ENCODE measurements at regions not wholly inside any gene's neighbourhood (a gene's known extent, or its start where the extent isn't known, plus 50 kb on each side); places are given as distances from the start of the nearest gene placed in this dataset.
"Not testable (repeated sequence)": the region's sequence is repeated elsewhere in the genome, so short reads cannot be mapped to it uniquely, and the experiment has no call there.

GRCh38 chr7:16091701-16092310 is 329.5 kb downstream of the CRPPA start:
- DNase-seq (ENCODE audit: low read depth, low spot score), result no peak

DNA sequence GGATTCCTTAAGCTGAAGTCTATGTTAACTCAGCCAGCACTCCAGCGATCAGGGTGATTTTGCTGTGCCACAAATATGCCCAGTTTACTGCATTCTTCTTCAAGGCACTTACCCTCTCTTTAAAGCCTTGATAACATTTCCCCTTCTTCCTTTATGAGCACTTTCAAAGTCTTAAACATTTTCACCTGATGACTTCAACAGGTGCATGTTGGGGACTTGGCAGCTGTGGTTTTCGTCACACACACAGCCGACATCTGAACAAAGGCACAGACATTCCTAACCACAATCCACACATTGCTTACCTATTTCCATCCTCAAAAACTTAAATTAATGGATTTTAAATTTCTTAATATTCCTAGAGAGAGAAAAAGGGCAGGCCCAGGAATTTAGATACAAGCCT is 331.5 kb downstream of the CRPPA start:
- no peak for DNase-seq (ENCODE audit: low read depth, low spot score)

- no peak for DNase-seq (ENCODE audit: low read depth, low spot score)
These were observed 332.1 kb downstream of the CRPPA start for GRCh38 chr7:16089191-16089590.

DNA sequence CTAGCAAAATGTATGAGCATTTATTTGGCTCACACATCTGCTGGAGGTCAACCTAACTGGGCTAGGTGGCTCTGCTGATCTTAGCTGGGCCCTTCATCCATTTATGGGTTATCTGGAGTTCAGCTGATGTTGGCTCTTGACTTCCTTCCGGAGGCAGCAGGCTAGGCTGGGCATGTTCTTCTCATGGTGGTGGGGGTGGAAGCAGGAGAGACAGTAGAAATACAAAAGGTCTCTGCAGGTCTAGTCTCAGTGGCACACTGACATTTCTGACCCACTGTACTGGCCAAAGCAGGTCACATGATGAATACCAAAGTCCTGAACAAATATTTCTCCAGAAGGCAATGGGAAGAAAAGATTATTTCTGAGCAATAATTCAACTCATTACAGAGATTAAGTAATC is 334.6 kb downstream of the CRPPA start:
- DNase-seq (ENCODE audit: low read depth, low spot score), result no peak

DNA sequence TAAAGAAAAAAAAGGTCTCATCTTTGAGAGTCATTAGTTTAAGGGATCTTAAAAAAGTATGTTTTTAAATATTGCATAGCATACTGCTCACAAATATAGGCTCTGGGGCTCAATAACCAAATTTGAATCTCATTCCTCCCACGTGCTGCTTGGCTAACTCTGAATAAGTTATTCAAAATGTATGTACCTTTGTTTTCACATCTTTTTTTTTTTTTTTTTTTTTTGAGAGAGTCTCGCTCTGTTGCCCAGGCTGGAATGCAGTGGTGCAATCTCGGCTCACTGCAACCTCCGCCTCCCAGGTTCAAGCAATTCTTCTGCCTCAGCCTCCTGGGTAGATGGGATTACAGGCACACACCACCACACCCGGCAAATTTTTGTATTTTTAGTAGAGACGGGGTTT is 335.6 kb downstream of the CRPPA start:
- DNase-seq (ENCODE audit: low read depth, low spot score), result not testable (repeated sequence)

GRCh38 chr7:16084875-16085274 is 336.5 kb downstream of the CRPPA start:
- DNase-seq (ENCODE audit: low read depth, low spot score), result no peak

DNA sequence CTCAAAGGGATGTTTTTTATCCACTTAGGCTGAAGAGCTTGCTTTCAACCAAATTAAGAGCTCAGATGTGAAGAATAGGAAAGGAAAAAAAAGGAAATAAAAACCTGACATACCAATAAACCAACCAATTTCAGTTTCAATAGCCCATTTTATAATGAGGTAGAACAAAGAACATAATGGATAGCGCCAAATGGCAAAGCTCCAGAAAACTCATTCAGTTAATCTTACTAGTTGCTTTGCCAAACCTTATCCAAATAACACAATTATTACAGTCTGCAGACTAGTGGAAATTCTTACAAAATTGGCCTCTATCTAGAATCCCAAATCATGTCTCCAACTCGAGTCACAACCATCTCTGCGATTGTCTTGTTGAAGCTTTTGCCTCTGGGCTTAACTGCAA is 337.0 kb downstream of the CRPPA start:
- DNase-seq (ENCODE audit: low read depth, low spot score), result no peak

- DNase-seq (ENCODE audit: low read depth, low spot score), result no peak
These were observed 337.4 kb downstream of the CRPPA start for GRCh38 chr7:16083931-16084330.

DNA sequence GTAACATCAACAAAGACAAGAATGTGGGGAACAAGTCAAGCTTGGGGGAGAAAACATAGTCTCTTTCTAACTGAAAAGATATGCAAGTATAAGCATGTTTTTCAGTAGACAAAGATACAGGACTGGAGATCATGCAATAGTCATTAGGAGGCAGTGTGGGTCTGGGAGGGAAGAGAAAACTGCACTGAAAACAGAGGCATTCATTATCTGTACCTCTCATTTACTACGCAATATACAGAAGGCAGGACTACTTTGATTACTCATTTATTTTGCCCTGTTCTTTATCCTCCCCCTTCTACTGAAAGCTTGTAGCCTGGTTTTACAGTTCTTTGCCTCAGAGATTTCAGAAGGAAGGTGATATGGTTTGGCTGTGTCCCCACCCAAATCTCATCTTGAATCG is 341.2 kb downstream of the CRPPA start:
- DNase-seq (ENCODE audit: low read depth, low spot score), result no peak

GRCh38 chr7:16079723-16080122 is 341.6 kb downstream of the CRPPA start:
- no peak for DNase-seq (ENCODE audit: low read depth, low spot score)

DNA sequence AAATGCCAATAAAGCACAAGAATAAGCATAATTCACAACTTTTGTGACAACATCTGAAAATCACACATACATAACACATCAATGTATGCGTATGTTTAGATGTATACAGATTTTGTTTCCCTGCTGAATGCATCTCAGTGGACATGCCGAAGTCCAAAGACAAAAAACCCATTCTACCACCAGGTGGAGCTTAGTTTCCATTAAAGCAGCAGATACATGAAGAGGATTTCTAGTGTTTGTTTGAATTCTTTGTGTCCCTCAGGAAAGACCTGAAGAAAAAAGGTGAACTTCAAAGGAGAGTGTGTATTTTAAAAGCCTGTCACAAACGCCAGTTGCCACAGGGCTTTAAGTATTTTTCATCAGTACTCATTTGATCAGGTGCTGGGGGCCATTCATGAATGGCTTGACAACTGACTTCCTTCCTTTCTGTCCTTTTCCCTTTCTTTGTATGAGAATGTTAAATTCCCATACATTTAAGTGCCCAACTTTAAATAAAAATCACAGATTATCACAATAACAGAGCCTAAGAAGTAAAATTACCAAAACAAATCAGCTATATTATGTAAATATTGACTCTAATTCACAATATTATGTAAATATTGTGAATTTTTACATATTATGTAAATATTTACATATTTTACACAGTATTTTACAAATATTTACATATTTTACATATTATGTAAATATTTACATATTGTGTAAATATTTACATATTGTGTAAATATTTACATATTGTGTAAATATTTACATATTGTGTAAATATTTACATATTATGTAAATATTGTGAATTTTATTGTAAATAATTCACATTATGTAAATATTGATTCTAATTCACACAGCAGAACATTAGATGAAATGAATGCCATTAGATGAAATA is 343.0 kb downstream of the CRPPA start:
- DNase-seq (ENCODE audit: low read depth, low spot score), result no peak

GRCh38 chr7:16071246-16071857 is 350.0 kb downstream of the CRPPA start:
- DNase-seq (ENCODE audit: low read depth, low spot score), result no peak

GRCh38 chr7:16070806-16071205 is 350.5 kb downstream of the CRPPA start:
- no peak for DNase-seq (ENCODE audit: low read depth, low spot score)

DNA sequence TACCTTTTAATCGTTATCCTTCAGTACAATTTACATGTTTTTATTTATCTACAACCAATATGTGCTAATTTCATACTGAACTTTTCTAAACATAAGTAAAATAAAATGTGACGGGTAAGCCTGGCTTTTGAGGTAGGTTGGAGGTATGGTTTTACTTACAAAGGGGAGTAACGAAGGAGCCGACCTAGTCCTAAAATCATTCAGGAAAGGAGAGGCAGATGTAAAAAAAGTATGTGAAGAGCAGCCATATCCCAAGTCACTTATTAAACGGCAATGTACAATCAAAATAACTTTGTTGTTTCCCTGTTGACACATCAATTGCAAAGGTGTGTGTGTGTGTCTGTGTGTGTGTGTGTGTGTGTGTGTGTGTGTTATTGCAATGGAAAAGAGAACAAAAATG is 351.3 kb downstream of the CRPPA start:
- no peak for DNase-seq (ENCODE audit: low read depth, low spot score)

GRCh38 chr7:16068183-16068582 is 353.2 kb downstream of the CRPPA start:
- no peak for DNase-seq (ENCODE audit: low read depth, low spot score)

- no peak for DNase-seq (ENCODE audit: low read depth, low spot score)
These were observed 353.6 kb downstream of the CRPPA start for GRCh38 chr7:16067711-16068110.

DNA sequence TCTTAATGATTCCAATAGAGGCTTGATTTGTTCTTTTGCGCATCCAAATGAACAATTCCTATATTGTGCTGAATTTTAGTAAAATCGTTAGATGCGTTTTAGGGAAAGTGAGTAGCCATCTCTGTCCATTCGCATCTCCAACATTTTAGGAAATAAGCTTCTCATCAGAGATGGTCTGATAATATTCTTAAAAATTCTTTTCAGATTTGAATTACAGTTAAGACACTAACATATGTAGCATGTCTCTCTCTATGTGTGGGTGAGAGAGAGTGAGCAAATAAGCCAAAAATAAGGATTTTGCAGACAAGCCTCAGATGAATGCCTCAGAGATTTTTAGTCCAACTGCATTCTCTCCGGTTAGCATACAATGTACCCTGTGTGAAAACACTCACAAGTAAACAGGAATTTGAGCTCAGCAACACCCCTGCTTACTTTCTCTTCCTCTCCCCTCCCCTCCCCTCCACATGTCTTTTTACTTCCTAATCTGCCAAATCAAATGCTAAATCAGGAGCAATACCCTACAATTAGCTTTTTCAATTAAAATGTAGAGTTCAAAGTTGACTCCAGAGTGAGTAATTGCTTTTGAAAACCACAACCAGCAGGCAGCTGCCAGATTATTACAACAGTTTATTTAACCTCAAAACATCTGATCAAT is 354.4 kb downstream of the CRPPA start:
- DNase-seq (ENCODE audit: low read depth, low spot score), result no peak

- no peak for DNase-seq (ENCODE audit: low read depth, low spot score)
These were observed 355.4 kb downstream of the CRPPA start for GRCh38 chr7:16065939-16066338.

DNA sequence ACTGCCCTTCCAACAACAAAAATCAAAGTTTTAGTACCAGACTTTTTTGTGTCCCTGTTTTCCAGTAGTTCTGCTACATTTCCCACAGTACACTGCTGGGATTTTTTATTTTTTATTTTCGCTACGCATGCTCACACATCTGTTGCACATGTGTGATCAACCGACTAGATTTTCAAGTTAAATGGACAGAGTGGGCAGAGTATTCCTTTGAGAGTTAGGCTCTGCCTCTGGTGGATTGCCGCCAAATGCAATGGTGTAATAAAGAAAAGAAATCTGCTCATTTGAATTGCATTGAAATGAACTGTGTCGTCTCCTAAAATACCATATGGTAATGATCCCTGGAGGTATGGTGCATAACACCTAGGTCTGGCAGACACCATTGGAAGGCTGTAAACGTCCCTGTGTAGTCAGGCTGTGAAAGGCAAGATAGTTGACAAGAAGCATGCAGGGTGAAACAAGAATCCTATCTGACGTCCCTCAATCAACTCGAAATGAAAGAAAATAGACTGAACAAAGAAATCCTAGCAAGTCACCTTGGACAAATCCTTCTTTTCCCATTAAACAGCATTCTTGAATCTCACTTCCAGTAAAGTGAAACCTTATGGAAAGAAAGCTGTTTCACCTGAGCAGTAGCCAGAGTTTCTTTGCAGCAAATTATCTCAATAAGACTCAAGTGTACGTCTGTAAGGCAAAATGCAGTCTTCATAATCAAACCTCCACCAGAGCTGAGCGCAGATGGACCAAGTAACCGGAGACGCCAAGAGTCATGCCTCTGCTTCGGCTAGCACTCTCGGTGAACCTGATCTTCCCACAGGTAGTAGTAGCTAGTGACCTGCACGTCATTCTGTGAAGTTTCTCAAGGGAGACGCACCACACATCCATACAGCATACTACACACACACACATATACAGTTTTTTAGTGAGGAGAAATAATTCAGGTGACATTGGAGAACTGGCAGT is 357.3 kb downstream of the CRPPA start:
- DNase-seq (ENCODE audit: low read depth, low spot score), result no peak

GRCh38 chr7:16063221-16063620 is 358.1 kb downstream of the CRPPA start:
- no peak for DNase-seq (ENCODE audit: low read depth, low spot score)

GRCh38 chr7:16062269-16062668 is 359.1 kb downstream of the CRPPA start:
- DNase-seq (ENCODE audit: low read depth, low spot score), result no peak

All from iPS DF 19.7 (cell line).